ENCODE measurements at regions not wholly inside any gene's neighbourhood (a gene's known extent, or its start where the extent isn't known, plus 50 kb on each side); places are given as distances from the start of the nearest gene placed in this dataset.
"Not testable (repeated sequence)": the region's sequence is repeated elsewhere in the genome, so short reads cannot be mapped to it uniquely, and the experiment has no call there.

DNA sequence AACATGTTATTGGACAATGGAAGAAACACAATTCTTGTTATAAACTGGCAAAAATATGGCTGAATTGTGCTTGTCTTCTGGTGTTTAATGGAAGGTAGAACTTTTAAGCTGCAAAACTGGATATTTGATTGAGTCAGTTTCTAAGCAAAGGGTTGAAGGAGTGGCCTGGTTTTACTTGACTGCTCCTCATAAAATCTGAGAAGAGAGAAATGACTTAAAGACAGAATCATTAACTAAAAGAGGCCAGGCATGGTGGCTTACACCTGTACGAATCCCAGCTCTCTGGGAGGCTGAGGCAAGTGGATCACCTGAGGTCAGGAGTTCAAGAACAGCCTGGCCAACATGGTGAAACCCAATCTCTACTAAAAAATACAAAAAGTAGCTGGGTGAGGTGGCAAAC lies 770.7 kb downstream of the CDH11 start:
- Histone ChIP-seq H3K27ac (no peak overlapping the region), H3K36me3 (no peaks in the 10 kb centered on the region), H3K9me3 (no peaks in the 10 kb centered on the region), H3K4me1 (no peaks in the 10 kb centered on the region), H3K4me3 (no peak overlapping the region), H3K27me3 (no peaks in the 10 kb centered on the region)
- TF ChIP-seq, protein P1, sequence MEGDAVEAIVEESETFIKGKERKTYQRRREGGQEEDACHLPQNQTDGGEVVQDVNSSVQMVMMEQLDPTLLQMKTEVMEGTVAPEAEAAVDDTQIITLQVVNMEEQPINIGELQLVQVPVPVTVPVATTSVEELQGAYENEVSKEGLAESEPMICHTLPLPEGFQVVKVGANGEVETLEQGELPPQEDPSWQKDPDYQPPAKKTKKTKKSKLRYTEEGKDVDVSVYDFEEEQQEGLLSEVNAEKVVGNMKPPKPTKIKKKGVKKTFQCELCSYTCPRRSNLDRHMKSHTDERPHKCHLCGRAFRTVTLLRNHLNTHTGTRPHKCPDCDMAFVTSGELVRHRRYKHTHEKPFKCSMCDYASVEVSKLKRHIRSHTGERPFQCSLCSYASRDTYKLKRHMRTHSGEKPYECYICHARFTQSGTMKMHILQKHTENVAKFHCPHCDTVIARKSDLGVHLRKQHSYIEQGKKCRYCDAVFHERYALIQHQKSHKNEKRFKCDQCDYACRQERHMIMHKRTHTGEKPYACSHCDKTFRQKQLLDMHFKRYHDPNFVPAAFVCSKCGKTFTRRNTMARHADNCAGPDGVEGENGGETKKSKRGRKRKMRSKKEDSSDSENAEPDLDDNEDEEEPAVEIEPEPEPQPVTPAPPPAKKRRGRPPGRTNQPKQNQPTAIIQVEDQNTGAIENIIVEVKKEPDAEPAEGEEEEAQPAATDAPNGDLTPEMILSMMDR (IDR thresholded peaks at IDR 0.05) = no peak
- no peak for TF ChIP-seq POLR2A (IDR thresholded peaks at IDR 0.05)
- DNase-seq = no peak

DNA sequence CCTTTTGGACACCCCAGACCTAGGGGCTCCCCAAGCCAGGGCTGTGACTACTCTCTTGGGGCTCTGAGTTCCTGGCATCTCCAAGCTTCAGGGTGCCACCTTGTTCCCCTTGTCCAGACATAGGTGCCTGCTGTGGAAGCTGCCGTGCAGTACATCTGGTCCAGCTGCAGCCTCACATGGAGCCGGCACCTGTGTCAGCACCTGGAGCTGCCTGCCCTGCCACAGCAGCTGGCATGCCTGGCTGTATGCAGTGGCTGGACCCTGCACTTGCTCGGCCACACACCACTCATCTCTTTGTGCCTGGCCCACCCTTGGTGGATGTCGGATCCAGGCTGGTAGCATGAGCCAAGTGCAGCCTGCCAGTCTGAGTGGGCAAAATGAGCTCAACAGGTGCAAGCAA lies 775.8 kb downstream of the CDH11 start:
- no peaks in the 10 kb centered on the region for H3K27me3 ChIP-seq
- H3K4me3 ChIP-seq = no peak overlapping the region
- no peak overlapping the region for H3K27ac ChIP-seq
- no peak for DNase-seq
- no peaks in the 10 kb centered on the region for H3K4me1 ChIP-seq
- TF ChIP-seq POLR2A (IDR thresholded peaks at IDR 0.05) = no peak
- TF ChIP-seq, protein P1 (IDR thresholded peaks at IDR 0.05) = no peak
- no peaks in the 10 kb centered on the region for H3K36me3 ChIP-seq
- H3K9me3 ChIP-seq = no peaks in the 10 kb centered on the region

DNA sequence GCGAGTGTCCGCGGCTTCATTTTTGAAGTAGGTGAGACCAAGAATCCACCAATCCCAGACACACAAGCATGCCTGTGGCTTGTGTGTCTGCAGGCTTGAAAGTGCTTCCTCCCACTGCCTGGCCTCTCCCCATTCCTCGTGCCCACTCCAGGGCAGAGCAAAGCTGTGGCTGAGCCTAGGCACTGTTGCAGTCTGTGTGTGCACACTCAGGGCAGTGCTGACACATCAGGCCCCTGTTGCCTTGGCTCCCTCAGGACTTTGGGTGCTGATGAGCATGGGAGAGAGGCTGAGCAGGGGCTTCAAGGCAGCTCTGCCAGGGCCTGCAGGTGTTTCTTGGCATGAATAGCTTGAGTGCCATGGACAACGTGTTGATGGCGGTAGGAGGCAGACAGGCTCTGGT lies 776.7 kb downstream of the CDH11 start:
- Histone ChIP-seq H3K9me3 (no peaks in the 10 kb centered on the region), H3K27me3 (no peaks in the 10 kb centered on the region), H3K4me3 (no peak overlapping the region), H3K27ac (no peak overlapping the region), H3K4me1 (no peaks in the 10 kb centered on the region), H3K36me3 (no peaks in the 10 kb centered on the region)
- TF ChIP-seq, protein P1 (IDR thresholded peaks at IDR 0.05) = no peak
- TF ChIP-seq POLR2A (IDR thresholded peaks at IDR 0.05) = no peak
- no peak for DNase-seq

DNA sequence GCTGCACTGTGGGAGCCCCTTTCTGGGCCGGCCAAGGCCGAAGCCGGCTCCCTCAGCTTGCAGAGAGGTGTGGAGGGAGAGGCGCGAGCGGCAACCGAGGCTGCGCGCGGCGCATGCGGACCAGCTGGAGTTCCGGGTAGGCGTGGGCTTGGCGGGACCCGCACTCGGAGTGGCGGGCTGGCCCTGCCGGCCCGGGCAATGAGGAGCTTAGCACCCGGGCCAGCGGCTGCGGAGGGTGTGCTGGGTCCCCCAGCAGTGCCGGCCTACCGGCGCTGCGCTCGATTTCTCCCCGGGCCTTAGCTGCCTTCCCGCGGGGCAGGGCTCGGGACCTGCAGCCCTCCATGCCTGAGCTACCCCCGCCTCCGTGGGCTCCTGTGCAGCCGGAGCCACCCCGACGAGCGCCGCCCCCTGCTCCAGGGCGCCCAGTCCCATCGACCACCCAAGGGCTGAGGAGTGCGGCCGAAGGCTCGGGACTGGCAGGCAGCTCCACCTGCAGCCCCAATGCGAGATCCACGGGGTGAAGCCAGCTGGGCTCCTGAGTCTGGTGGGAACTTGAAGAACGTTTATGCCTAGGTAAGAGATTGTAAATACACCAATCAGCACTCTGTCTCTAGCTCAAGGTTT lies 777.9 kb downstream of the CDH11 start:
- H3K4me3 ChIP-seq, H3K36me3 ChIP-seq, DNase-seq: not testable (repeated sequence)

DNA sequence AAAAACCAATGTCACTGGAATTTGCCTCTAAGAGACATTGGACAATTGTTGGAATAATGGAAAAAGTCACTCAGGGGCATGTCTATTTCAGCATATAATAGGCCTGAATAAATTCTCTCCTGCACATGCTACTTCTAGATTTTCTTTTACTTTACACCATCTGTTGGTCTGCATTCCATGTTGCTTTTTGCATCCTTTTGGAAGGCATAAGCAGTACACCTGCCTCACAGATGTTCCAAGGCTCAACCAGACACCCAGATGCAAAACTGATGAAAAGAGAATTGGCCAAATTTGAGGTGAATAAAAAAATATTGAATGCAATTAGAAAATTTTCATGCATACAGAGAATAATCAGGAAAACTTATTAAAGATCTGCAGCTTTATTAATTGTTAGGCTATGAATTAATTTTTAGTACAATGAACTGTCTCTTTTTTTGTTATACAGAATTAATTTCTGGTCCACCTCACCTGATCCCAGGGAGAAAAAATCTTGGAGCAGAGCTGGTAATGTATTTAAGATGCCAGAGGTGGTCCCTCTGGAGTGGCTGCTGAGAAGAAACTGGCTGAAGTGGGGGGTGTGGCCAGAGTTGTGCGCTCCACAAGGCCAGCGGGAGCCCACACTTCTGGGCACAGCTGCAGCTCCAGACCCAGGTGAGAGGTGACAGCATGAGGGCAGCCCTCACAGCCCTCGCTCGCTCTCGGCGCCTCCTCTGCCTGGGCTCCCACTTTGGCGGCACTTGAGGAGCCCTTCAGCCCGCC lies 778.6 kb downstream of the CDH11 start:
- DNase-seq = no peak
- no peak overlapping the region for H3K4me3 ChIP-seq

More for the DNA sequence above, 777.9 kb downstream of the CDH11 start:
- not testable (repeated sequence) for H3K27me3 ChIP-seq, H3K9me3 ChIP-seq, H3K27ac ChIP-seq, H3K4me1 ChIP-seq

DNA sequence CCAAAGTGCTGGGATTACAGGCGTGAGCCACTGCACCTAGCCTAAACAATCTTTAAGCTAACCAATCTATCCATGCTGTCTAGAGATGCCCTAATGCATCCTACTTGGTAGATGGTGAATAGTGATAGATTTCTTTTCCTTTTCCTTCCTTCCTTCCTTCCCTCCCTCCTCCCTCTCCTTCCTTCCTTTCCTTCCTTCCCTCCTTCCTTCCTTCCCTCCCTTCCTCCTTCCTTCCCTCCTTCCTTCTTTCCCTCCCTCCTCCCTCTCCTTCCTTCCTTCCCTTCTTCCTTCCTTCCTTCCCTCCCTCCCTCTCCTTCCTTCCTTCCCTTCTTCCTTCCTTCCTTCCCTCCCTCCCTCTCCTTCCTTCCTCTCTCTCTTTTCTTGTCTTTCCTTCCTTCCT lies 780.5 kb downstream of the CDH11 start:
- H3K4me1 ChIP-seq, H3K27ac ChIP-seq, DNase-seq, H3K9me3 ChIP-seq, H3K36me3 ChIP-seq, H3K27me3 ChIP-seq, H3K4me3 ChIP-seq: not testable (repeated sequence)

More for the DNA sequence above, 778.6 kb downstream of the CDH11 start:
- H3K4me1 ChIP-seq = no peaks in the 10 kb centered on the region
- no peak for TF ChIP-seq POLR2A (IDR thresholded peaks at IDR 0.05)
- TF ChIP-seq, protein P1 (IDR thresholded peaks at IDR 0.05) = no peak
- no peak overlapping the region for H3K27ac ChIP-seq
- H3K27me3 ChIP-seq = no peaks in the 10 kb centered on the region
- no peaks in the 10 kb centered on the region for H3K36me3 ChIP-seq
- H3K9me3 ChIP-seq = no peaks in the 10 kb centered on the region
